Transverse colon (tissue), 4 donors: ENCODE measurements at regions not wholly inside any gene's neighbourhood (a gene's known extent, or its start where the extent isn't known, plus 50 kb on each side); places are given as distances from the start of the nearest gene placed in this dataset.

Experiments used
- EP300 ChIP-seq: sonication (generic); formaldehyde crosslinking; IDR thresholded peaks from one replicate; pipeline ENCODE4 v1.6.1; 2017; ENCODE audit warnings: antibody characterized with exemption, low read depth
- POLR2A ChIP-seq: fragments of 450-650 bp; IDR thresholded peaks from one replicate; pipeline ENCODE4 v1.6.1; 2016; ENCODE audit warnings: antibody characterized with exemption, mild to moderate bottlenecking, moderate library complexity
- POLR2AphosphoS5 ChIP-seq, 3 donors: sonication (generic); formaldehyde crosslinking; IDR thresholded peaks; one replicate each; pipeline ENCODE4 v1.6.1; 2016; ENCODE audit warnings: antibody characterized with exemption in 3 of 3
- TF ChIP-seq, protein P1 (sequence below), 5 experiments: fragments of 200-600 bp in 3 of 5; fragments of 450-650 bp in 2 of 5; sonication (generic) in 3 of 5; IDR thresholded peaks; 1 replicate in 2 of 5; 2 replicates in 3 of 5; pipeline ENCODE4 v1.5.1; 2016 to 2017; ENCODE audit warnings: antibody characterized with exemption in 5 of 5, inconsistent platforms in 3 of 5, mild to moderate bottlenecking in 2 of 5, moderate library complexity in 1 of 5

- TF ChIP-seq, protein P1, sequence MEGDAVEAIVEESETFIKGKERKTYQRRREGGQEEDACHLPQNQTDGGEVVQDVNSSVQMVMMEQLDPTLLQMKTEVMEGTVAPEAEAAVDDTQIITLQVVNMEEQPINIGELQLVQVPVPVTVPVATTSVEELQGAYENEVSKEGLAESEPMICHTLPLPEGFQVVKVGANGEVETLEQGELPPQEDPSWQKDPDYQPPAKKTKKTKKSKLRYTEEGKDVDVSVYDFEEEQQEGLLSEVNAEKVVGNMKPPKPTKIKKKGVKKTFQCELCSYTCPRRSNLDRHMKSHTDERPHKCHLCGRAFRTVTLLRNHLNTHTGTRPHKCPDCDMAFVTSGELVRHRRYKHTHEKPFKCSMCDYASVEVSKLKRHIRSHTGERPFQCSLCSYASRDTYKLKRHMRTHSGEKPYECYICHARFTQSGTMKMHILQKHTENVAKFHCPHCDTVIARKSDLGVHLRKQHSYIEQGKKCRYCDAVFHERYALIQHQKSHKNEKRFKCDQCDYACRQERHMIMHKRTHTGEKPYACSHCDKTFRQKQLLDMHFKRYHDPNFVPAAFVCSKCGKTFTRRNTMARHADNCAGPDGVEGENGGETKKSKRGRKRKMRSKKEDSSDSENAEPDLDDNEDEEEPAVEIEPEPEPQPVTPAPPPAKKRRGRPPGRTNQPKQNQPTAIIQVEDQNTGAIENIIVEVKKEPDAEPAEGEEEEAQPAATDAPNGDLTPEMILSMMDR (IDR thresholded peaks at IDR 0.05): no peak
- TF ChIP-seq EP300: no peak
- TF ChIP-seq POLR2A: no peak
- no peak for TF ChIP-seq POLR2AphosphoS5 (IDR thresholded peaks at IDR 0.05)
Observed at GRCh38 chr4:156186111-156186510, 232.4 kb upstream of the CTSO start.
